HL-60/S4 (cell line): ENCODE measurements at regions not wholly inside any gene's neighbourhood (a gene's known extent, or its start where the extent isn't known, plus 50 kb on each side); places are given as distances from the start of the nearest gene placed in this dataset.
"Not testable (repeated sequence)": the region's sequence is repeated elsewhere in the genome, so short reads cannot be mapped to it uniquely, and the experiment has no call there.

Source experiments
- in situ Hi-C: fragments of 300-500 bp; cut with MboI; formaldehyde crosslinking; loops from 2 replicates; pipeline ENCODE4 v1.14.3; 2022; ENCODE audit warnings: low sequenced_read_pairs

DNA sequence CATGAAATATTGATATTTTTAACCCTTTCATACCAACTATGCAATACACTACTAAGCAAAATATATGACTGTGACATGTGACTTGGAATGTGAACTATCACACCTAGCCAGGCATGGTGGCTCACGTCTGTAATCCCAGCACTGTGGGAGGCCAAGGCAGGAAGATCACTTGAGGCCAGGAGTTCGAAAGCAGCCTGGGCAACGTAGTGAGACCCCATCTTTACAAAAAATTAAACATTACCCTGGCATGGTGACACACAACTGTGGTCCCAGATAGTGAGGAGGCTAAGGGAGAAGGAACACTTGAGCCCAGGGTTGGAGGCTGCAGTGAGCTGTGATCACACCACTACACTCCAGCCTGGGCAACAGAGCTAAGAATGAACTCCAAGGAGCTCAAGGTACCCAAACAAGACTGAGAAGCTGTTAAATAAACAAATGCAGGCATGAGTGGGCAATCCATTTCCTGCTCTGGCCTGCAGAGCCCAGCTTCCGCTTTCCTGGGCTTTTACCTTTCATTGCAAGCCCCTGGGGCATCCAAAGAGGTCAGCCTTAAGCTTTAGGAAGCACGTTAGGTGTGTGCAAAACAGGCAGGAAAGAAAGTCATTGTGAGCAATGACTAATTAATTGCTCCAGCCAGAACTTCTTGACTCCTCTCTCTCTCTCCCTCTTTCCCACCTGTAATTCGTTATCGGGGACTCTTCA, 162.1 kb upstream of the FOXK1 start:
- in situ Hi-C loops, result no loop called here

DNA sequence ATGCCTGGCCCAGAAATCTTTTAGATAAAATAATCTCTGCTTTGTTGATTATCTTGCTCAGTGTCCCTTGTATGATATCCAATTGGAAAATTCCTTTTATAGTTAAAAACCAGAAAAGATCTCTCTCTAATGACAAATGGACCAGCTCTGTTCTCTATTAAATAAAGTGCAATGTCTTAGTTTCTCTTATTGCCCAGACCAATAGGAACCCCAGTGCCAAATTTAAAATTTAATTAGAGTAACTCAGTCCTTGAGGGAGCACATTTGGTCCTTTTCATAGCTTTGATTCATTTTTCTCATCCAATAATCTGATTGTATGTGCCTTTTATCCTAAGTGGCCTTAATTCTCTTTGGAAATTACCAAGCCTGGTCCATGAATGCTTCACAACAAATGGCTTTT, 158.9 kb upstream of the FOXK1 start:
- in situ Hi-C loops, result no loop called here

DNA sequence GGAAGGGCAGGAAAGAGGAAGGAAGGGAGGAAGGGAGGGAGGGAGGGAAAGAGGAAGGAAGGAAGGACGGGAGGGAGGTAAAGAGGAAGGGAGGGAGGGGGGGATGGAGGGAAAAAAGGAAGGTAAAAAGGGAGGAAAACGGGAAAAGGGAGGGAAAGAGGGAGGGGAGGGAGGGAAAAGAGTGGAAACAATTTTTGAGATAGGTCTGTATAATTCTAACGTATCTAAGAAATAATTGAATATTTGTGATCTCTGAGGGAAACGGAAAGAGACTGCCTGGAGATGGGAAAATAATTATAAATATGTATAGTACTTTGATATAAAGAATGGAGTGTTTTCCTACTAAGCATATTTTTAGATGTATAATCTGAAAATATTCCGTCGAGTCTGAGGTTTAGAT, 158.2 kb upstream of the FOXK1 start:
- in situ Hi-C loops, result no loop called here

DNA sequence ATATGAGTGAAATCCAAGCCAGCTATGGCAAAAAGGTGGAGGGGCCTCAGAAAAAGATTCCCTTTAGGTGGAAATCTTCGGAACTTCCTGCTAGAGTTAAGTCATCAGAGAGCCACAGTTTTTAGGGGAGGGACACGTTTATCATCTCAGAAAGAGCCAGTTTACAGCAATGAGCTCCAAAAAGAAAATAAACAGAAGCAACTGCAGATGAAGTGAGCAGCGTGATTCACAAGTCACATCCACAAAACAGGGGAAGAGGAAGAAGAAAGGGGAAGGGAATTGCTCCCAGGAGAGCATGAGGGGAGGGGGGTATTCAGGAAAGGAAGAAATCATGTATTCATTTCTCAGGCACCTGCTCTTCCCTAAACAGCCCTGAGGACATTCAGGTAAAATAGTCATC, 156.2 kb upstream of the FOXK1 start:
- in situ Hi-C loops, result no loop called here

DNA sequence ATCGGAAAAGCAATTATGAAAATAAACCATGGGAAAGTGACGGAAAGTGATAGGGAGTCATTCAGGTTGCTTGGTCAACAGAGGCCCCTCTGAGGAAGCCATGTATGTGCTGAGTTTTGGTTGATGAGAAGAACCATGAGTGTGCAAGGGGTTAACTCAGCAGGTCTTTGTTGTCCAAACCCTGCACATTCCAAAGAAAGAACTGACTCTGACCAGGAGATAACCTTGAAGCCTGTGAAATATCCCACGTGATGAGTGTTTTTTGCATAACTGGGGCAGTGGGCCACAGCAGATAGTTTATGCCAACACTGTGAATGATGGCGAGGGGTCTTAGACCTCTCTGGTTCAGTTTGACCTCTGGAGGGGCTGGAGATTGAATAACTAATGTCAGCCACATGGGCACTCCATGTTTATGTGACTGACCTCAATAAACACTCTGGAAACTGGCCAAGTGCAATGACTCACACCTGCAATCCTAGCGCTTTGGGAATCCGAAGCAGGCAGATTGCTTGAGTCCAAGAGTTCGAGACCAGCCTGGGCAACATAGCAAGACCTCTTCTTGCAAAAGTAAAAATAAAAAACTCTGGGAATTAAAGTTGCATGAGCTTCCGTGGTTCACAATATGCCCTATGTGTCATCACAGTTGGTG, 154.0 kb upstream of the FOXK1 start:
- in situ Hi-C loops, result no loop called here

DNA sequence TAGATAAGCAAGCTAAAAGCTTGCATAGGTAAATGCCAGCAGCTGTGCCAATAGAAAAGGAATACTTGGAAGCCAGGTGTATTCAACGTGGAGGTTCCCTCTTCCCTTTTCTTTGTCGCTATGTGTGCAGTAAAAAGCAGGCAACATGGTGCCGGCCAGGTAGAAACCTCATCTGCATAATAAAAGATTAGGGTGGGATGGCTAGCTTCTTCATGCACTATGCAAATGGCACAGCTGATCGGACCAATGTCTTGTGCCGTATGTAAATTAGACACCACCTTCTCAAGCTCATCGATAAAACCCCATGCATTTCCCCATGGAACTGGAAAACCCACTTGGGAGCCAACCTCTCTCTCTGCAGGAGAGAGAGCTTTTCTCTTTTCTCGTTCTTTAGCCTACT, 150.9 kb upstream of the FOXK1 start:
- in situ Hi-C loops, result no loop called here

DNA sequence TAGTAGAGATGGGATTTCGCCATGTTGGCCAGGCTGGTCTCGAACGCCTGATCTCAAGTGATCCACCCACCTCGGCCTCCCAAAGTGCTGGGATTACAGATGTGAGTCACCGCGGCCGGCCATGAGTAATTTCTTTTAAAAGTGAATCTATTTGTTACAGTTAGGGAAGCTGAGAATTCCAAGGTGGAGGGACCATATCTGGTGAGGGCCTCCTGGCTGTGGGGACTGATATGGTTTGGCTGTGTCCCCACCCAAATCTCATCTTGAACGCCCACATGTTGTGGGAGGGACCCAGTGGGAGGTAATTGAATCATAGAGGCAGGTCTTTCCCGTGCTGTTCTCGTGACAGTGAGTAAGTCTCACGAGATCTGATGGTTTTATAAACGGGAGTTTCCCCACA, 148.8 kb upstream of the FOXK1 start:
- in situ Hi-C loops, result not testable (repeated sequence)

DNA sequence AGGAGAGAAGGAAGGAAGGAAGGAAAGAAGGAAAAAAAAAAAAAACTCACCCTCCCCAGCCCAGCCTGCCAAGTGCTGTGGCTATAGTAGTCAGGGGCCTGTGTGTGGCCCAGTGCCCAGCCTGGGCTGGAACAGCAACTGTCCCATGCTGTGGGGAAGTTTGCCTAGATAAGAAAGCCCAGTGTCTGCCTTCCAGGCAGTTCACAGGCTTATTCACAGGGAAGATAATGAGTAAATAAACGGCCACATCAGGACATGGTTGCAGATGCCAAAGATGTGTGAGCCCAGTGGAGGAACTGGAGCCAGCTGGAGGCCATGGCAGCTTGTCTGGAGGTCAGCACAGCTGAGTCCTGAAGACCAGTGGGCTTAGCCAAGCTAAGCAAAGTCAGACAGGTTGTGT, 132.4 kb upstream of the FOXK1 start:
- in situ Hi-C loops, result no loop called here

DNA sequence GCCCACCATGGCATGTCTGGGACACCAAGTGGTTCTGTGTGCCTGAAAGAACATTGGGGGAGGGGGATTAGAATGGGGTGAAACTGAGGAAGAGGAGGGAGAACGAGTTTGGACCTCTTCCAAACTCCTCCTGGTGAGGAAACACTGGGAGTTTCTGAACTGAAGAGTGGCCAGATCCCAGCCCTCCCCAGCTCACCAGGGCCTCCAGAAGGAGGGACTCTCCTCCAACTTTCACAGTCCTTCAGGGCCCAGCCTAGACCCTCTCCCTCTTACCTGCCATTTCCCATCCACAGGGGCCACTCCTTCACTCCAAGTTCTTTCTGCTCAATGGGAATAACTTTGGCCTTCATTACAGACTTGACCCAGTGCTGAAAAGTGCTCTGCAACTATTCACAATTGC, 132.0 kb upstream of the FOXK1 start:
- in situ Hi-C loops, result no loop called here

DNA sequence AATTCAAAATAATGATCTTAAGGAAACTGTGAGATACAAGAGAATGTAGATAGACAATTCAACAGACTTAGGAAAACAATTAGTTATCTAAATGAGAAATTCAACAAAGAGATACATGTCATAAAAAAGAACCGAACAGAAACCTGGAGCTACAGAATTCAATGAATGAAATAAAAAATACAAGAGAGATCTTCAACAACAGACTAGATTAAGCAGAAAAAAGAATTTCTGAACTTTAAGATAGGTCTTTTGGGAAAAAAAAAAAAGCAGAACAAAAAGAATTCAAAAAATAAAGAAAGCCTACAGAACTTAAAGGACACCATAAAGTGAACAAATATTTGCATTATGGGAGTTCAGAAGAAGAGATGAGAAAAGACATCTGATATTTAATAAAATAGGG, 129.1 kb upstream of the FOXK1 start:
- in situ Hi-C loops, result no loop called here

DNA sequence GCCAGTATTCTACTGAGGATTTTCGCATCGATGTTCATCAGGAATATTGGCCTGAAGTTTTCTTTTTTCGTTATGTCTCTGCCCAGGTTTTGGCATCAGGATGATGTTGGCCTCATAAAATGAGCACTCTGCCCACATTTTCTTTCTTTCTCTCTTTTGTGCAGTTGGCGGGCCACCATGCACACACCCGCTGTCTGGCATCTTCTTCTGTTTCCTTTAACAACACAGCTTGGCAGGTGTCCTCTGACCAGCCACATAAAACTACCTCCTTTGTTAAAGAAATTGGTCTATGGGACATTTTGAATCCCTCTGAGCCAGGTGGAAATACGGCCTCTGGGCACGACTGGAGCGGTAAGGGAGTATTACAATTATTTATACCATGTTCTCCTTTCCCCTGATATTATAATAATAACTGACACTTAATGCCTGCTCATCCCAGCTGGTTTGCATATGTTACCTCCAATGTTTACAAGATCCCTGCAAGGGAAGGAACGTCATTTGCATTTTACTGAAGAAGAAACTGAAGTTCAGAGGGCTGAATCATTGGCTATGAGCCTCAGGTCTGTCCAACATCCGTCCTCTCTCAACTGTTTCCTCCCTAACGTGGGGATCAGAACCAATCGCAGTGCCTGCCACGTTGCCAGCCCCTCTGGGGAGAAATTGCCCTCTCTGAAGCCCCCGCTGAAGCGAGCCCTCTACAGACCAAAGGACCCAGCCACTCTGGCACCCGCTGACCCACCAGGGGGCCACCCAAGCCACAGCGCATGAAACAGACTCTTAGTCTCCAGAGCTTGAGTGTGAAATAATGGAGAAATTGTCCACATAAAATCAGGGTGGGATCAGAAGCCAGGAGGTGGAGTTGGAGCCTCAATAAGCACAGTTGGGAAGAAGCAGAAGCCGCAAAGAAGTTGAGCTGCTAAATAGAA, 125.0 kb upstream of the FOXK1 start:
- in situ Hi-C loops, result no loop called here

DNA sequence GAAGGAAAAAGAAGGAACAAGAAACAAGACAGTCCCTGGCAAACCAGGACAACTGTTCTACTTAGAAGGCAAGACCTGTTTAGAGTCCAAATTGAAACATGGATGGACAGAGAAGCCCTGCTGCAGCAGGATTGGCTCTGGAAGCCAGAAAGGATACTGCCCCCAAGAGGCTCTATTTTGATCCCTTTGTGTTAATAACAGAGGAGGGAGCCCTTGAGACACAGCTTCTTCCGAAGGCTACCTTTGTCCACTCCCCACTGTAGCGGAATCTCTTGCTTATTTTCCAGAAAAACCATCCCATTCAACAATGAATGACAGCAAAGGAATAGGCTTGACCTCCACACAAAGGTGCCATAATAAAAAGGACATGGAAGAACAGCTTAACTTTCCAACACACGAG, 120.3 kb upstream of the FOXK1 start:
- in situ Hi-C loops, result no loop called here

DNA sequence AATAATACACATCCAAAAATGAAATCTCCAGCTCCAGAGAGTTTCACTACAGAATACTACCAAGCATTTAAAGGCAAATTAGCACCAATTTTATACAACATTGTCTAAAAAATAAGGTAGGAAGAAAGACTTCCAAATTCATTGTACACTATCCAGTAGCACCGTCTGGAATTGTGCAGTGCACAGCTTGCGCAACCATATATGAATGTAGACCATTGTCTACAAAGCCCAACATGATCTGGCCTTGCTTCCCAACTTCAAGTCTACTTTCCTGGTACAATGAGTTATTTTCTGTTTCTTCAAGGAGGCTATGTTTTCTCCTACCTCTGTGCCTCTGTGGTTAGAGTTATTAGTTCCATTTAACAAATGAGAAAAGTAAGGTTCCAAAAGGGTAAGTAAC, 115.4 kb upstream of the FOXK1 start:
- in situ Hi-C loops, result no loop called here

DNA sequence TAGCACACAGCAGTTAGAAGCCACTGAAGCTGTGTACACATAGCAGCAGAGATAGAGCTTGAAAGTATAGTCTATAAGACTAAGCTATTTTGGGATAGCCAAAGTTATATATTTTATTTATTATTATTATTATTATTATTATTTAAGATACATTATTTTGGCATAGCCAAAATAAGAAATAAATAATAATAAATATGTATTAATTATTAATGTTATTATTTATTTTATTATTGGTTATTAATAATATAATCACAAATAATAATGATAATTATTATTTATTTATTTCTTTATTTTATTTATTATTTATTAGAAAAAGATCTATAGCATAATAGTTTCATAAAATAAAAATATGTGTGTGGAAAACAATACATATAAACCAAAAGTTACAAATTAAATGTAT, 107.2 kb upstream of the FOXK1 start:
- in situ Hi-C loops, result no loop called here

DNA sequence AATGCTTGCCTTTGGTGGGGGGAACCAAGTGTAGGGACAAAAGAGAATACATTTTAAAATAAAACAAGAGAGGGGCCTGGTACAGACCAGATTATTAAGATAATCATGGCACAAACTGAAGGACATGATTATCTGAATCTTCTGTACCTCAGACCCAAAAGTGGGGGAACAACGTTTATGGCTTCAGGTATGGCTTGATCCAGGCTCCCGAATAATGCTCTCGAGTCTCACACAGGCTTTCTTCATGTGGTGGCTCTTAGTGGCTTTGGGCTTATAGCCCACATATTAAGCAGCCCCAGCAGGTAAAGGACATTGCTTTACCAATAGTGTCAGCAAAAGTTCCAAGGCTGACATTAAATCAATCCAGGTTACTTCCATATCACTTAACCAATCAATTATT, 106.8 kb upstream of the FOXK1 start:
- in situ Hi-C loops, result no loop called here

DNA sequence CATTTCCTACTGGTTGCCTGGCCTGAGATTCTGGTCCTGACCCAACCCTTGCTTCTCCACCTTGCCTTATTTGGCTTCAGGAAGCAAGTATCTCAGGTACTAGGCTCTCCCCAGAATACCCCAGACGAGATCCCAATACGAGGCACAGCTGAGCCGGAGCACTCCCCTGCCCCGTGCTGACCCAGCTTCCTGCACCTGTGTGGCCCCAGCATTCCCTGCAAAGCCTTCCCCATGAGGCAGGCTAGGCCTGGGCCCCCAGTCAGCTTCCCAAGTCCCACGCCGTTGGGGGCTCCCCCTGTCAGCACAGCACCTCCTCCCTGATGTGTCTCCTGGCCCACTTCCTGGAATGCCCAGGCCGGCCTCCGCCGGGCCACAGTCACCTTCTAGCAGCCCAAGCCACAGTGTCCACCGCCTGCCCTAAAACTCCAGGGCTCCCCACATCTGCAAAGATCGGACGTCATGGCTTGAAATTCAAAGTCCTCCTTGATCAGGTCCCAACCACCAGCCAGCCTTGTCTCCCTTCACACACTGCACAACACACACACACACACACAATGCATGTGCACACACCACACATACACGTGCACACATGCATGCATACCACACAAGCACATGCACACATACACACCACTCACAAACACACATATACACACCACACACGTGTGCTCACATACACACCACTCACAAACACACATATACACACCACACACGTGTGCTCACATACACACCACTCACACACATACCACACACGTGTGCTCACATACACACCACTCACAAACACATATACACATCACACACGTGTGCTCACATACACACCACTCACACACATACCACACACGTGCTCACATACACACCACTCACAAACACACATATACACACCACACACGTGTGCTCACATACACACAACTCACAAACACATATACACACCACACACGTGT, 78.9 kb upstream of the FOXK1 start:
- in situ Hi-C loops, result loop anchor here (25.0 kb wide), 1 partner anchor 484 kb away; no protein-coding TSS in a partner anchor

DNA sequence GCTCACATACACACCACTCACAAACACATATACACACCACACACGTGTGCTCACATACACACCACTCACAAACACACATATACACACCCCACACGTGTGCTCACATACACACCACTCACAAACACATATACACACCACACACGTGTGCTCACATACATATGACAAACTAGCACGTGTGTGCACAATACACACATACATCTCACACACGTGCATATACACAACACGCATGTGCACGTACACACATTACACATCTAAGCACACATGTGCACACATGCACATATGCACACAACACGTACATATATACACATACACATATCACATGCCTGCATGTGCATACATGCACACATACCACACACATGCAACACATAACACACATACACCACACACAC, 78.3 kb upstream of the FOXK1 start:
- in situ Hi-C loops, result loop anchor here (25.0 kb wide), 1 partner anchor 483 kb away; no protein-coding TSS in a partner anchor

DNA sequence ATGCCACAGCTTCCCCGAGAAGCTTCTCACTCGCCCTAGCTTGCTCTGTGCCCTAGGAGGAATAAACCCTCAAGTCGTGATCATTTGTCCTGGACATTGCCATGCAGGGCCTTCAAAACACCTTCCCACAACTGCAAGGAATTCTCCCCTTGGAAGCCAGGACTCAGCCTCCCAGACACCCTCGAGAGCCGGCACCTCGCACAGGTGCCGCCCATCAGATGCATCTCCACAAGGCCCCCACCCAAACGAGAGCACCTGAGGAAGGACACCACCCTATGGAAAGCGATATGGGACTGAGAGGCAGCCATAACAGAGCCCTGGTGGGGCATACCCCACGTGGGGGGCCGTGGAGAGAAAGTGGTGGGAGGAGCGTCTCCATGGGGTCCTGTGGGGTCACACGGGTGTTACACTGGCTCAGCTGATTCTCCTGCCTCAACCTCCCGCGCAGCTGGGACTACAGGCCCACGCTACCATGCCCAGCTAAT, 77.6 kb upstream of the FOXK1 start:
- in situ Hi-C loops, result loop anchor here (25.0 kb wide), 1 partner anchor 483 kb away; no protein-coding TSS in a partner anchor

DNA sequence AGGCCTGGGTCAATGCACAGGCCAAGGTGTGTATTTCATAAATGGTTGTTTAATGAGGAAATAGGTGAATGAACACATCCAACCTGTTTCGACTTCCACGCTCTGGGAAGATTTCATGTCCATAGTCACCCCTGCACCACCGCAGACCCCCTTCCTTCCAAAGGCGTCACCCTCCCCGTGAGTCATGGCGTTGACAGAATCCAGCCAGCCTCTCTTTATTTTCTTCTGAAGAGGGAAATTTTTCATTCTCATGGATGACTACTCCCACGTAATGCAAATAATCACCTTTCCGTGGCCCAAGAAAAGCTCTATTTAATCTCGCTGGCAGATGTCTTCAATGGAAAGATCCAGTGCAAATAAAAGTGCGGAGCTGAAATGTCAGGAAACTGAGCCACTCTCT, 75.3 kb upstream of the FOXK1 start:
- in situ Hi-C loops, result loop anchor here (25.0 kb wide), 1 partner anchor 481 kb away; no protein-coding TSS in a partner anchor

DNA sequence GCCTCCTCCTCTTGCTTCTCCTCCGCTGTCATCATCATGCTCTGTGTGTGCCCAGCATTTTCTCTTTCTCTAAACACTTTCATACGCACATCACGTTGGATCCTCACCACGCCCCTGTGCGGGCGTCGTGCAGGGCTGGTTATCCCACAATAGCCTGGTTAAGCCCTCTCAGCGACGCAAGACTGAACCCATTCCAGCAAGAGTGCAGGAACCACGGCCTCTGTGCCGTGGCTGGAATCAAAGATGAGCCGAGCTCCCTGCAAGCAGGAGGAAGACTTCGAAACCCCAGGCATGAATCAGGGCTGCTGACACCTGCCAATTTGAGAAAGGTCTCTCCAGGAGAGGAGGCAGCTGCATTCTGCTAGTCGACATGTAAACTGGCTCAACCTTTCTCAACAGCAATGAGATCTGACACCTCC, 74.8 kb upstream of the FOXK1 start:
- in situ Hi-C loops, result loop anchor here (25.0 kb wide), 1 partner anchor 480 kb away; no protein-coding TSS in a partner anchor
